ENCODE measurements at regions not wholly inside any gene's neighbourhood (a gene's known extent, or its start where the extent isn't known, plus 50 kb on each side); places are given as distances from the start of the nearest gene placed in this dataset.

- H3K4me1 ChIP-seq (ENCODE audit: control insufficient read depth, insufficient read depth, low read length) = no peaks in the 10 kb centered on the region
- no CpG with 5 or more reads among the region's 4 CpGs for WGBS (ENCODE audit: insufficient coverage, low lambda C conversion rate)
- H3K36me3 ChIP-seq (ENCODE audit: control insufficient read depth, insufficient read depth, low read length) = no peaks in the 10 kb centered on the region
- H3K9me3 ChIP-seq (ENCODE audit: control insufficient read depth, low read depth, low read length) = no peaks in the 10 kb centered on the region
- no peak overlapping the region for H3K4me3 ChIP-seq (ENCODE audit: low read length)
- DNase-seq = no peak
- no peaks in the 10 kb centered on the region for H3K27me3 ChIP-seq (ENCODE audit: control insufficient read depth, insufficient read depth, low read length)
- H3K27ac ChIP-seq (ENCODE audit: low read length) = no peak overlapping the region
Observed at GRCh38 chr10:23522345-23522744, 83.5 kb downstream of the OTUD1 start.

- H3K27me3 ChIP-seq (ENCODE audit: control insufficient read depth, insufficient read depth, low read length) = no peaks in the 10 kb centered on the region
- H3K36me3 ChIP-seq (ENCODE audit: control insufficient read depth, insufficient read depth, low read length) = no peaks in the 10 kb centered on the region
- no peak overlapping the region for H3K27ac ChIP-seq (ENCODE audit: low read length)
- H3K4me1 ChIP-seq (ENCODE audit: control insufficient read depth, insufficient read depth, low read length) = no peaks in the 10 kb centered on the region
- H3K9me3 ChIP-seq (ENCODE audit: control insufficient read depth, low read depth, low read length) = no peaks in the 10 kb centered on the region
- DNase-seq = no peak
- no peak overlapping the region for H3K4me3 ChIP-seq (ENCODE audit: low read length)
- no CpG with 5 or more reads among the region's 4 CpGs for WGBS (ENCODE audit: insufficient coverage, low lambda C conversion rate)
Observed at GRCh38 chr10:23523251-23523650, 84.4 kb downstream of the OTUD1 start.

DNA sequence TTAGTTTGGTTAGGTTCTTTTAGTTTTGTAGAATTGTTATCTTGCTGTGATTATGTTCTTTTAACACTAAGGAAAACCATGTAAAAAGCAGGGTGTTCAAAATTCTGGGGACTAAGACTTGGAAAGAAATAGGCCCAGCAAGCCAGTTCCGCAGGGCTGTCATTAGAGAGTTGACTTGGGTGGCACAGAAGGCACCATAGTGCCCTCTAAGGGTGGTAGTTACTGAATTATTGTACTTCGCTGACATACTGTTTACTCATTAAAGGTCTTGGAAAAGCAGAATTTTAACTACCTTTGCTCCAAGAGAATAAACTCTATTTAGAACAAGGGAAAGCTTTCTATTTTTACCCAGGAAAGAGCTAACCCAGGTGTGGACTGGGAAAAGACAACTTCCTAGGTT is 86.5 kb downstream of the OTUD1 start:
- no CpG with 5 or more reads among the region's 2 CpGs for WGBS (ENCODE audit: insufficient coverage, low lambda C conversion rate)

GRCh38 chr10:23528419-23528818 is 89.5 kb downstream of the OTUD1 start:
- H3K4me3 ChIP-seq (ENCODE audit: low read length) = no peak overlapping the region
- DNase-seq = no peak
- H3K27ac ChIP-seq (ENCODE audit: low read length) = no peak overlapping the region
- 100% methylated on average over 2 of the region's 2 CpGs for WGBS (ENCODE audit: insufficient coverage, low lambda C conversion rate)
- H3K27me3 ChIP-seq (ENCODE audit: control insufficient read depth, insufficient read depth, low read length) = no peaks in the 10 kb centered on the region
- no peaks in the 10 kb centered on the region for H3K9me3 ChIP-seq (ENCODE audit: control insufficient read depth, low read depth, low read length)
- H3K36me3 ChIP-seq (ENCODE audit: control insufficient read depth, insufficient read depth, low read length) = no peaks in the 10 kb centered on the region
- no peaks in the 10 kb centered on the region for H3K4me1 ChIP-seq (ENCODE audit: control insufficient read depth, insufficient read depth, low read length)

More for the DNA sequence above, 86.5 kb downstream of the OTUD1 start:
- Histone ChIP-seq H3K27me3 (ENCODE audit: control insufficient read depth, insufficient read depth, low read length) (no peaks in the 10 kb centered on the region), H3K9me3 (ENCODE audit: control insufficient read depth, low read depth, low read length) (no peaks in the 10 kb centered on the region), H3K27ac (ENCODE audit: low read length) (no peak overlapping the region), H3K36me3 (ENCODE audit: control insufficient read depth, insufficient read depth, low read length) (no peaks in the 10 kb centered on the region), H3K4me1 (ENCODE audit: control insufficient read depth, insufficient read depth, low read length) (no peaks in the 10 kb centered on the region), H3K4me3 (ENCODE audit: low read length) (no peak overlapping the region)
- no peak for DNase-seq

- no peaks in the 10 kb centered on the region for H3K4me1 ChIP-seq (ENCODE audit: control insufficient read depth, insufficient read depth, low read length)
- no peaks in the 10 kb centered on the region for H3K36me3 ChIP-seq (ENCODE audit: control insufficient read depth, insufficient read depth, low read length)
- no peak overlapping the region for H3K27ac ChIP-seq (ENCODE audit: low read length)
- 100% methylated on average over 1 of the region's 5 CpGs for WGBS (ENCODE audit: insufficient coverage, low lambda C conversion rate)
- DNase-seq = no peak
- no peaks in the 10 kb centered on the region for H3K9me3 ChIP-seq (ENCODE audit: control insufficient read depth, low read depth, low read length)
- no peak overlapping the region for H3K4me3 ChIP-seq (ENCODE audit: low read length)
- H3K27me3 ChIP-seq (ENCODE audit: control insufficient read depth, insufficient read depth, low read length) = no peaks in the 10 kb centered on the region
Observed at GRCh38 chr10:23529625-23530024, 90.8 kb downstream of the OTUD1 start.

DNA sequence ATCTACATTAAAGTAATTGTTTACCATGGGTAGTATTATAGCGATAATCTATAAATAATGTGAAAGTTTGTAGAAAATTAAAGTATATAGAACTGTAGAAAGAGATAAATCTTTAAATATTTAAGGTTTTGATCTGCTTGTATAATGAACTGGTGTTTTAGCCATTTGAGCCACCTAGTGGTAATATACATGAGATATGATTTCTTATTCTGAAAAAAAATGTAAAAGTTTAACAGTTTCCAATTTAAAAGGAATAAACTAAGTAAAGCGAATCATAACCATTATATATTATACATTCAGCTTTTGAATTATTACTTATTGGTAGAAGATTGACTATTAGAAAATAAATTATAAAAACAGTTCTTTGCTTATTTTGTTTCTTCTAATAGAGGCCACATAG is 91.2 kb downstream of the OTUD1 start:
- H3K27me3 ChIP-seq (ENCODE audit: control insufficient read depth, insufficient read depth, low read length) = no peaks in the 10 kb centered on the region
- 93% methylated on average over 2 of the region's 2 CpGs for WGBS (ENCODE audit: insufficient coverage, low lambda C conversion rate)
- DNase-seq = no peak

DNA sequence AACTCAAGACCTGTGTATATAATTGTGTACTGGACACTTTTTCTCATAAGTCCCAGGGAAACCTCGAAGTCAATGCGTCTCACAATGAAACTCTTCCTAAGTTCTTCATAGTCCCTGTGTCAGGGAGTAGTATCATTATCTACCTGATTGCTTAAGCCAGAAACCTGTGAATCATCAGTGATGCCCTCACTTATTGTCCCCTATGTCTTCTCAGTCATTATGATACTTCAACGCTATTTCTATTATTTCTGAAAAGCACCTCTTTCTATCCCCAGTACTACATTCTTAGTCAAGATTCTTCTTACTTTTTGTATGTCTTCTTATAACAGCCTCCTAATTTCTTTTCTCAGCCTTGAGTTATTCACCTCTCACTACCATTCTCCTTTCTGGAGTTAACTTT is 94.3 kb downstream of the OTUD1 start:
- 100% methylated on average over 1 of the region's 3 CpGs for WGBS (ENCODE audit: insufficient coverage, low lambda C conversion rate)
- Histone ChIP-seq H3K27ac (ENCODE audit: low read length) (no peak overlapping the region), H3K4me3 (ENCODE audit: low read length) (no peak overlapping the region), H3K36me3 (ENCODE audit: control insufficient read depth, insufficient read depth, low read length) (no peaks in the 10 kb centered on the region), H3K27me3 (ENCODE audit: control insufficient read depth, insufficient read depth, low read length) (peaks cover 2% of the 10 kb centered on the region), H3K4me1 (ENCODE audit: control insufficient read depth, insufficient read depth, low read length) (no peaks in the 10 kb centered on the region), H3K9me3 (ENCODE audit: control insufficient read depth, low read depth, low read length) (no peaks in the 10 kb centered on the region)
- no peak for DNase-seq

More for the DNA sequence above, 91.2 kb downstream of the OTUD1 start:
- Histone ChIP-seq H3K4me1 (ENCODE audit: control insufficient read depth, insufficient read depth, low read length) (no peaks in the 10 kb centered on the region), H3K4me3 (ENCODE audit: low read length) (no peak overlapping the region), H3K27ac (ENCODE audit: low read length) (no peak overlapping the region), H3K36me3 (ENCODE audit: control insufficient read depth, insufficient read depth, low read length) (no peaks in the 10 kb centered on the region), H3K9me3 (ENCODE audit: control insufficient read depth, low read depth, low read length) (no peaks in the 10 kb centered on the region)

DNA sequence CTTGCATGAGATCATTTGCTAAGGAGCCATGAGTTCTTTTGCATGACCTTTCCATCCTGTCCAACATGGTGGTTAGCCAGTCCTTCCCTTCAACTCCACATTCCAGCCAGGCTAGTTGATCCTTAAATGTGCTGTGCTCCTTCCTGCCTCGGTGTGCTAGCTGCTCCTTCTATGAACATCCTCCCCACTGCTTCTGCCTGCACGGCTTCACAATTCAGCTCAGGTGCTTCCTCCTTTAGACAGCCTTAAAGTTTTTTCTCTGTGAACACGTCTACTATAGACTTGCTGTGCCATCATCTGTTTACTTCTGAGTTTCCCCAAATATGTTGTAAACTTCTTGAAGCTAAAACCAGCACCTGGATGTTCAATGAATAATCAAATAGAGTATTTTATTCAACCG is 95.5 kb downstream of the OTUD1 start:
- WGBS (ENCODE audit: insufficient coverage, low lambda C conversion rate) = 77% methylated on average over 3 of the region's 4 CpGs
- DNase-seq = no peak
- H3K36me3 ChIP-seq (ENCODE audit: control insufficient read depth, insufficient read depth, low read length) = no peaks in the 10 kb centered on the region
- H3K27ac ChIP-seq (ENCODE audit: low read length) = no peak overlapping the region
- H3K4me3 ChIP-seq (ENCODE audit: low read length) = no peak overlapping the region
- peaks cover 2% of the 10 kb centered on the region for H3K27me3 ChIP-seq (ENCODE audit: control insufficient read depth, insufficient read depth, low read length)
- H3K9me3 ChIP-seq (ENCODE audit: control insufficient read depth, low read depth, low read length) = no peaks in the 10 kb centered on the region
- H3K4me1 ChIP-seq (ENCODE audit: control insufficient read depth, insufficient read depth, low read length) = no peaks in the 10 kb centered on the region

DNA sequence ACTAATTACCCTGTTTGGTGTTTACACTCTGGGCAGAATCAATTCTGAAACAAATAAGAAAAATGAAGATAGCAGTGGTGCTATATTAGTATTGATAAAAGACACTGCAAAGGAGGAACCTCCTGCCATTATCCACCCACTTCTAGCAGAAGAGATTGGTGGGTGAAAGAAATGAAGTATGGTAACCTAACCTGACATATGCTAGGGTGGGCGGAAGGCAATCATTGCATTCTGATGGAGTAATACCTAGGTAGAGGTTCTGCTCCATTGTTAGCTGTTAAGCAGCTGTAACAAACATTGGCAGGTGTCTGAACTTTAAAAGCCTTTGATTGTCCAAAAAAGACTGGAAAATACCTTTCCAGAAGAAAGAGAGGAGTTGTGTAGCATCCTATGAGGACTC is 95.9 kb downstream of the OTUD1 start:
- no peak for DNase-seq

DNA sequence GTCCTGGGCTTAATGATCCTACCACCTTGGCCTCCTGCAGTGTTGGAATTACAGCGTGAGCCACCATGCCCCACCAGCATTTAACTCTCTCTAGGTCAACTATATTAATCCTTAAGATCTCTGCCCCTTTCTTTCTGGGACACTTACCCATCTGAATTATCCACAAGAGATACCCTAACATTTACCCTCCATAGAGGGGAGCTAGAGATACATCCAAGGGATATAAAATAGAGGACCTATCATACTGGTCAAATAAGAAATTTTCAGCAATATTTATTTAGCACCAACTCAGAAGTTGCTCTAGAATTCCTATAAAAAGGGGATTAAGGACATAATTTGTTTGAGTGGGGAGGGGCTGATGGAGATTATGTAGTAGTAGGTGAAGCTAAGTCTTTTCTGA is 96.5 kb downstream of the OTUD1 start:
- 60% methylated on average over 1 of the region's 1 CpG for WGBS (ENCODE audit: insufficient coverage, low lambda C conversion rate)
- Histone ChIP-seq H3K27ac (ENCODE audit: low read length) (no peak overlapping the region), H3K4me1 (ENCODE audit: control insufficient read depth, insufficient read depth, low read length) (no peaks in the 10 kb centered on the region), H3K36me3 (ENCODE audit: control insufficient read depth, insufficient read depth, low read length) (no peaks in the 10 kb centered on the region), H3K27me3 (ENCODE audit: control insufficient read depth, insufficient read depth, low read length) (peaks cover 2% of the 10 kb centered on the region), H3K9me3 (ENCODE audit: control insufficient read depth, low read depth, low read length) (no peaks in the 10 kb centered on the region), H3K4me3 (ENCODE audit: low read length) (no peak overlapping the region)
- DNase-seq = no peak

More for the DNA sequence above, 95.9 kb downstream of the OTUD1 start:
- Histone ChIP-seq H3K9me3 (ENCODE audit: control insufficient read depth, low read depth, low read length) (no peaks in the 10 kb centered on the region), H3K36me3 (ENCODE audit: control insufficient read depth, insufficient read depth, low read length) (no peaks in the 10 kb centered on the region), H3K4me3 (ENCODE audit: low read length) (no peak overlapping the region), H3K27ac (ENCODE audit: low read length) (no peak overlapping the region), H3K4me1 (ENCODE audit: control insufficient read depth, insufficient read depth, low read length) (no peaks in the 10 kb centered on the region), H3K27me3 (ENCODE audit: control insufficient read depth, insufficient read depth, low read length) (peaks cover 2% of the 10 kb centered on the region)
- no CpG with 5 or more reads among the region's 1 CpG for WGBS (ENCODE audit: insufficient coverage, low lambda C conversion rate)

GRCh38 chr10:23538968-23539367 is 100.1 kb downstream of the OTUD1 start:
- Histone ChIP-seq H3K9me3 (ENCODE audit: control insufficient read depth, low read depth, low read length) (no peaks in the 10 kb centered on the region), H3K27ac (ENCODE audit: low read length) (no peak overlapping the region), H3K36me3 (ENCODE audit: control insufficient read depth, insufficient read depth, low read length) (no peaks in the 10 kb centered on the region), H3K27me3 (ENCODE audit: control insufficient read depth, insufficient read depth, low read length) (peaks cover 2% of the 10 kb centered on the region), H3K4me3 (ENCODE audit: low read length) (no peak overlapping the region), H3K4me1 (ENCODE audit: control insufficient read depth, insufficient read depth, low read length) (no peaks in the 10 kb centered on the region)
- no CpG with 5 or more reads among the region's 3 CpGs for WGBS (ENCODE audit: insufficient coverage, low lambda C conversion rate)
- no peak for DNase-seq
